ENCODE measurements at regions not wholly inside any gene's neighbourhood (a gene's known extent, or its start where the extent isn't known, plus 50 kb on each side); places are given as distances from the start of the nearest gene placed in this dataset.

DNA sequence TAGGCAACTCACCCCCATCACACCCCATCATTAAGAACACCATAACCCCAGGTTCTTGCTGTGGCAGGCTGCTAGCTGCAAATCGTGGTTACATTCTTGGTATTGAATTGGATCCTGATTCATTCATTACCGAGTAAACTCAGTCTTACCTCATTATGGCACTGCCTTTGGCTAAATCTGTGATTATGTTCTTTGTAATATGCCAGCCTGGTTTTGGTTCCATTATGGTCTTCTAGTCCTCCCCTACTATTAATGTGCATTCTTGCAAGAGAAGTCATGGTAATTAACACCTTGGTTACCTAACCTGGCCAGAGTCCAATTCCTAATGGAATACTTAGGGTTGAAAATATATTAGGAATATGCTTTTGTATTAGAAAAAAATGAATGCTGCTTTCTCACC is 258.9 kb upstream of the APCDD1 start:
- Histone ChIP-seq H4K20me1 (ENCODE audit: control insufficient read depth, extremely low read depth, insufficient read depth, low read length) (no peaks in the 10 kb centered on the region), H3K9me3 (ENCODE audit: control insufficient read depth, low read depth, low read length) (no peaks in the 10 kb centered on the region), H3K79me2 (ENCODE audit: control insufficient read depth, insufficient read depth, low read length) (no peaks in the 10 kb centered on the region), H2AFZ (ENCODE audit: control insufficient read depth, low read length) (no peak overlapping the region), H3K4me2 (ENCODE audit: control insufficient read depth, extremely low read depth, insufficient read depth, low read depth, low read length) (no peak overlapping the region), H3K27ac (ENCODE audit: control insufficient read depth, insufficient read depth, low read length) (no peak overlapping the region), H3K4me3 (ENCODE audit: control insufficient read depth in 2 of 3, extremely low read depth in 1 of 3, insufficient read depth in 2 of 3, low read depth in 1 of 3, low read length in 3 of 3) (no peak overlapping the region), H3K9ac (ENCODE audit: control insufficient read depth, extremely low read depth, insufficient read depth, low read length) (no peak overlapping the region), H3K9me1 (ENCODE audit: control insufficient read depth, extremely low read depth, insufficient read depth, low read length) (no peaks in the 10 kb centered on the region), H3K36me3 (ENCODE audit: control insufficient read depth in 2 of 2, extremely low read depth in 1 of 2, insufficient read depth in 2 of 2, low read length in 2 of 2) (no peaks in the 10 kb centered on the region), H3K4me1 (ENCODE audit: control insufficient read depth, extremely low read depth, insufficient read depth, low read length) (peaks cover 14% of the 10 kb centered on the region), H3K27me3 (ENCODE audit: control insufficient read depth, extremely low read depth, insufficient read depth, low read length) (no peaks in the 10 kb centered on the region)
- dilution Hi-C loops (cut with MboI; ENCODE audit: extremely low pct_ligation_motif_present, low sequenced_read_pairs): no loop called here
- FAIRE-seq: peak; percentile 72
- DNase-seq (ENCODE audit: low read depth, low spot score): peak; percentile 26
- TF ChIP-seq, protein P1, sequence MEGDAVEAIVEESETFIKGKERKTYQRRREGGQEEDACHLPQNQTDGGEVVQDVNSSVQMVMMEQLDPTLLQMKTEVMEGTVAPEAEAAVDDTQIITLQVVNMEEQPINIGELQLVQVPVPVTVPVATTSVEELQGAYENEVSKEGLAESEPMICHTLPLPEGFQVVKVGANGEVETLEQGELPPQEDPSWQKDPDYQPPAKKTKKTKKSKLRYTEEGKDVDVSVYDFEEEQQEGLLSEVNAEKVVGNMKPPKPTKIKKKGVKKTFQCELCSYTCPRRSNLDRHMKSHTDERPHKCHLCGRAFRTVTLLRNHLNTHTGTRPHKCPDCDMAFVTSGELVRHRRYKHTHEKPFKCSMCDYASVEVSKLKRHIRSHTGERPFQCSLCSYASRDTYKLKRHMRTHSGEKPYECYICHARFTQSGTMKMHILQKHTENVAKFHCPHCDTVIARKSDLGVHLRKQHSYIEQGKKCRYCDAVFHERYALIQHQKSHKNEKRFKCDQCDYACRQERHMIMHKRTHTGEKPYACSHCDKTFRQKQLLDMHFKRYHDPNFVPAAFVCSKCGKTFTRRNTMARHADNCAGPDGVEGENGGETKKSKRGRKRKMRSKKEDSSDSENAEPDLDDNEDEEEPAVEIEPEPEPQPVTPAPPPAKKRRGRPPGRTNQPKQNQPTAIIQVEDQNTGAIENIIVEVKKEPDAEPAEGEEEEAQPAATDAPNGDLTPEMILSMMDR (optimal IDR thresholded peaks at IDR 0.05 in 1 of 3, IDR thresholded peaks at IDR 0.05 in 1 of 3, conservative IDR thresholded peaks at IDR 0.05 in 1 of 3; ENCODE audit: extremely low read depth in 1 of 3, insufficient read depth in 2 of 3, low read length in 3 of 3): no peak

DNA sequence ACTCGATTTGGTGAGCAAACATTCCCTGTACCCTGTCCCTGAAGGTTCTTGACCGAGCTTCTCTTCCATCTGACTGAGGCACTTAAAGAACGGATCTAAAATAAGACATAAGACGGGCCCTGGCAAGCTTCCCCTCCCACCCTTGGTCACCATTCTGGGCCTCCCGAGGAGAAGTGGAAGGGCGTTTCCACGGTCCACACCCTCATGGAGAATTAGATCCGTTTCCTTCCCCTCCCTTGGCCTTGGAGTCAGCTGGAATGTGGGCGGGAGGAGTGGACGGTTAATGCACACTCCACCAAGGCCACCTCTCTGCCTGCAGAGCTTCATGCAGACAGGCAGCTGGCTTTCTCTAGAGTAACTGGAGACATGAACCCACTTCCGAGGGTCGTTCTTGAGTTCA is 257.3 kb upstream of the APCDD1 start:
- Histone ChIP-seq H3K27me3 (ENCODE audit: control insufficient read depth, extremely low read depth, insufficient read depth, low read length) (no peaks in the 10 kb centered on the region), H3K36me3 (ENCODE audit: control insufficient read depth in 2 of 2, extremely low read depth in 1 of 2, insufficient read depth in 2 of 2, low read length in 2 of 2) (no peaks in the 10 kb centered on the region), H4K20me1 (ENCODE audit: control insufficient read depth, extremely low read depth, insufficient read depth, low read length) (no peaks in the 10 kb centered on the region), H3K9me3 (ENCODE audit: control insufficient read depth, low read depth, low read length) (no peaks in the 10 kb centered on the region), H3K4me3 (ENCODE audit: control insufficient read depth in 2 of 3, extremely low read depth in 1 of 3, insufficient read depth in 2 of 3, low read depth in 1 of 3, low read length in 3 of 3) (no peak overlapping the region), H3K9me1 (ENCODE audit: control insufficient read depth, extremely low read depth, insufficient read depth, low read length) (no peaks in the 10 kb centered on the region), H3K79me2 (ENCODE audit: control insufficient read depth, insufficient read depth, low read length) (no peaks in the 10 kb centered on the region), H2AFZ (ENCODE audit: control insufficient read depth, low read length) (no peak overlapping the region), H3K9ac (ENCODE audit: control insufficient read depth, extremely low read depth, insufficient read depth, low read length) (no peak overlapping the region), H3K4me2 (ENCODE audit: control insufficient read depth, extremely low read depth, insufficient read depth, low read depth, low read length) (no peak overlapping the region), H3K4me1 (ENCODE audit: control insufficient read depth, extremely low read depth, insufficient read depth, low read length) (peaks cover 14% of the 10 kb centered on the region), H3K27ac (ENCODE audit: control insufficient read depth, insufficient read depth, low read length) (no peak overlapping the region)
- FAIRE-seq: no peak
- dilution Hi-C loops (cut with MboI; ENCODE audit: extremely low pct_ligation_motif_present, low sequenced_read_pairs): no loop called here
- DNase-seq (ENCODE audit: low read depth, low spot score): no peak
- TF ChIP-seq, protein P1 (optimal IDR thresholded peaks at IDR 0.05 in 1 of 3, IDR thresholded peaks at IDR 0.05 in 1 of 3, conservative IDR thresholded peaks at IDR 0.05 in 1 of 3; ENCODE audit: extremely low read depth in 1 of 3, insufficient read depth in 2 of 3, low read length in 3 of 3): no peak
- no peak for TF ChIP-seq EZH2 (IDR thresholded peaks at IDR 0.05; ENCODE audit: low read length)

All from keratinocyte (primary cell).